SK-N-SH treated with all-trans-retinoic acid at 6 μM for 48 hours (cell line): ENCODE measurements at regions not wholly inside any gene's neighbourhood (a gene's known extent, or its start where the extent isn't known, plus 50 kb on each side); places are given as distances from the start of the nearest gene placed in this dataset.

Experiments used
- ATAC-seq: fragments of 200-7000 bp; cut with Tn5 transposase; 3 replicates; pipeline ENCODE4 v1.9.1; 2020; ENCODE audit warnings: mild to moderate bottlenecking, moderate library complexity
- ARNTL ChIP-seq: fragments of 450-650 bp; formaldehyde crosslinking; IDR thresholded peaks from 2 replicates; pipeline ENCODE4 v1.5.0; 2020; ENCODE audit warnings: low read depth, mild to moderate bottlenecking, moderate library complexity, borderline replicate concordance
- BACH2 ChIP-seq: fragments of 250-450 bp; sonication (Bioruptor Pico); IDR thresholded peaks from 2 replicates; pipeline ENCODE4 v1.9.0; 2021; ENCODE audit warnings: mild to moderate bottlenecking, borderline replicate concordance
- CREB5 ChIP-seq: fragments of 250-450 bp; sonication (Bioruptor Pico); IDR thresholded peaks from 2 replicates; pipeline ENCODE4 v1.5.1; 2020; ENCODE audit warnings: low read depth, mild to moderate bottlenecking, moderate library complexity
- CSDC2 ChIP-seq: fragments of 250-450 bp; sonication (Bioruptor Pico); IDR thresholded peaks from 2 replicates; pipeline ENCODE4 v1.5.0; 2020; ENCODE audit warnings: mild to moderate bottlenecking, moderate library complexity
- CSRNP3 ChIP-seq: fragments of 250-450 bp; sonication (Bioruptor Pico); IDR thresholded peaks from 2 replicates; pipeline ENCODE4 v1.5.1; 2021; ENCODE audit warnings: mild to moderate bottlenecking, moderate library complexity
- ESRRG ChIP-seq: fragments of 250-450 bp; sonication (Bioruptor Pico); IDR thresholded peaks from 2 replicates; pipeline ENCODE4 v1.6.1; 2021; ENCODE audit warnings: mild to moderate bottlenecking
- GLIS3 ChIP-seq: fragments of 250-450 bp; sonication (Bioruptor Pico); IDR thresholded peaks from 2 replicates; pipeline ENCODE4 v1.5.0; 2020; ENCODE audit warnings: mild to moderate bottlenecking, moderate library complexity
- ISL1 ChIP-seq: fragments of 250-450 bp; sonication (Bioruptor Pico); IDR thresholded peaks from 2 replicates; pipeline ENCODE4 v2.1.2; 2022; ENCODE audit warnings: mild to moderate bottlenecking, moderate library complexity
- OSR1 ChIP-seq: fragments of 250-450 bp; sonication (Bioruptor Pico); IDR thresholded peaks from 2 replicates; pipeline ENCODE4 v1.8.0; 2022; ENCODE audit warnings: moderate library complexity, mild to moderate bottlenecking, inconsistent platforms
- POU6F1 ChIP-seq: fragments of 250-450 bp; sonication (Bioruptor Pico); IDR thresholded peaks from 2 replicates; pipeline ENCODE4 v1.8.0; 2021; ENCODE audit warnings: low read depth, mild to moderate bottlenecking, moderate library complexity, borderline replicate concordance
- PPARA ChIP-seq: fragments of 250-450 bp; sonication (Bioruptor Pico); IDR thresholded peaks from 2 replicates; pipeline ENCODE4 v1.5.0; 2020; ENCODE audit warnings: mild to moderate bottlenecking, borderline replicate concordance
- RARB ChIP-seq: fragments of 250-450 bp; sonication (Bioruptor Pico); IDR thresholded peaks from 2 replicates; pipeline ENCODE4 v1.8.0; 2021; ENCODE audit warnings: mild to moderate bottlenecking, moderate library complexity
- SNAI2 ChIP-seq: fragments of 250-450 bp; sonication (Bioruptor Pico); IDR thresholded peaks from 2 replicates; pipeline ENCODE4 v1.5.0; 2020; ENCODE audit warnings: mild to moderate bottlenecking, moderate library complexity
- TCF4 ChIP-seq: fragments of 250-450 bp; sonication (Bioruptor Pico); IDR thresholded peaks from 2 replicates; pipeline ENCODE4 v1.8.0; 2021; ENCODE audit warnings: mild to moderate bottlenecking, moderate library complexity, borderline replicate concordance
- TOX ChIP-seq: fragments of 250-450 bp; sonication (Bioruptor Pico); IDR thresholded peaks from 2 replicates; pipeline ENCODE4 v1.8.0; 2021; ENCODE audit warnings: mild to moderate bottlenecking, moderate library complexity, borderline replicate concordance
- ZC3H10 ChIP-seq: fragments of 250-450 bp; sonication (Bioruptor Pico); IDR thresholded peaks from 2 replicates; pipeline ENCODE4 v1.5.1; 2021; ENCODE audit warnings: mild to moderate bottlenecking, moderate library complexity
- ZFP3 ChIP-seq: fragments of 250-450 bp; sonication (Bioruptor Pico); IDR thresholded peaks from 2 replicates; pipeline ENCODE4 v1.5.0; 2020; ENCODE audit warnings: mild to moderate bottlenecking, moderate library complexity
- ZFP30 ChIP-seq: fragments of 450-650 bp; formaldehyde crosslinking; IDR thresholded peaks from 2 replicates; pipeline ENCODE4 v1.5.0; 2022; ENCODE audit warnings: mild to moderate bottlenecking, moderate library complexity
- ZNF565 ChIP-seq: fragments of 450-650 bp; formaldehyde crosslinking; conservative IDR thresholded peaks from 2 replicates; pipeline ENCODE4 v1.5.0; 2020; ENCODE audit warnings: low read depth, mild to moderate bottlenecking, moderate library complexity
- ZNF70 ChIP-seq: fragments of 450-650 bp; formaldehyde crosslinking; IDR thresholded peaks from 2 replicates; pipeline ENCODE4 v1.5.0; 2020; ENCODE audit warnings: mild to moderate bottlenecking, moderate library complexity
- ZNF8 ChIP-seq: fragments of 450-650 bp; formaldehyde crosslinking; IDR thresholded peaks from 2 replicates; pipeline ENCODE4 v1.5.0; 2020; ENCODE audit warnings: mild to moderate bottlenecking, moderate library complexity
- TF ChIP-seq, protein P1 (sequence below): fragments of 250-450 bp; sonication (Bioruptor Pico); IDR thresholded peaks from 2 replicates; pipeline ENCODE4 v1.8.0; 2020; ENCODE audit warnings: mild to moderate bottlenecking, moderate library complexity, borderline replicate concordance
- TF ChIP-seq, protein P2 (sequence below): fragments of 250-450 bp; sonication (Bioruptor Pico); IDR thresholded peaks from 2 replicates; pipeline ENCODE4 v1.5.0; 2020; ENCODE audit warnings: mild to moderate bottlenecking, moderate library complexity

GRCh38 chr7:52140851-52141250 lies 824.2 kb upstream of the COBL start:
- no peak for ATAC-seq
- TF ChIP-seq GLIS3 (CRISPR knock-in tag): no peak
- TF ChIP-seq OSR1 (CRISPR knock-in tag): no peak
- TF ChIP-seq SNAI2 (CRISPR knock-in tag): no peak
- TF ChIP-seq POU6F1 (CRISPR knock-in tag): no peak
- TF ChIP-seq ESRRG (CRISPR knock-in tag): no peak
- no peak for TF ChIP-seq ZNF565
- TF ChIP-seq ZFP30 (CRISPR knock-in tag): no peak
- no peak for TF ChIP-seq BACH2 (CRISPR knock-in tag)
- TF ChIP-seq, all 23 proteins: peak for 0

GRCh38 chr7:52135403-52135802 lies 818.8 kb upstream of the COBL start:
- no peak for ATAC-seq
- TF ChIP-seq BACH2 (CRISPR knock-in tag) (no peak), ZFP3 (CRISPR knock-in tag) (no peak), CSRNP3 (no peak), OSR1 (CRISPR knock-in tag) (no peak), ZNF565 (no peak), ISL1 (CRISPR knock-in tag) (no peak), ZC3H10 (CRISPR knock-in tag) (no peak), ZFP30 (CRISPR knock-in tag) (no peak), ZNF70 (CRISPR knock-in tag) (no peak), TCF4 (CRISPR knock-in tag) (no peak), PPARA (CRISPR knock-in tag) (no peak), CREB5 (CRISPR knock-in tag) (no peak), RARB (no peak), ARNTL (CRISPR knock-in tag) (no peak), TOX (CRISPR knock-in tag) (no peak), CSDC2 (no peak), SNAI2 (CRISPR knock-in tag) (no peak), ZNF8 (CRISPR knock-in tag) (no peak)
- TF ChIP-seq, protein P1, sequence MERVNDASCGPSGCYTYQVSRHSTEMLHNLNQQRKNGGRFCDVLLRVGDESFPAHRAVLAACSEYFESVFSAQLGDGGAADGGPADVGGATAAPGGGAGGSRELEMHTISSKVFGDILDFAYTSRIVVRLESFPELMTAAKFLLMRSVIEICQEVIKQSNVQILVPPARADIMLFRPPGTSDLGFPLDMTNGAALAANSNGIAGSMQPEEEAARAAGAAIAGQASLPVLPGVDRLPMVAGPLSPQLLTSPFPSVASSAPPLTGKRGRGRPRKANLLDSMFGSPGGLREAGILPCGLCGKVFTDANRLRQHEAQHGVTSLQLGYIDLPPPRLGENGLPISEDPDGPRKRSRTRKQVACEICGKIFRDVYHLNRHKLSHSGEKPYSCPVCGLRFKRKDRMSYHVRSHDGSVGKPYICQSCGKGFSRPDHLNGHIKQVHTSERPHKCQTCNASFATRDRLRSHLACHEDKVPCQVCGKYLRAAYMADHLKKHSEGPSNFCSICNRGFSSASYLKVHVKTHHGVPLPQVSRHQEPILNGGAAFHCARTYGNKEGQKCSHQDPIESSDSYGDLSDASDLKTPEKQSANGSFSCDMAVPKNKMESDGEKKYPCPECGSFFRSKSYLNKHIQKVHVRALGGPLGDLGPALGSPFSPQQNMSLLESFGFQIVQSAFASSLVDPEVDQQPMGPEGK (CRISPR knock-in tag): no peak
- TF ChIP-seq, protein P2, sequence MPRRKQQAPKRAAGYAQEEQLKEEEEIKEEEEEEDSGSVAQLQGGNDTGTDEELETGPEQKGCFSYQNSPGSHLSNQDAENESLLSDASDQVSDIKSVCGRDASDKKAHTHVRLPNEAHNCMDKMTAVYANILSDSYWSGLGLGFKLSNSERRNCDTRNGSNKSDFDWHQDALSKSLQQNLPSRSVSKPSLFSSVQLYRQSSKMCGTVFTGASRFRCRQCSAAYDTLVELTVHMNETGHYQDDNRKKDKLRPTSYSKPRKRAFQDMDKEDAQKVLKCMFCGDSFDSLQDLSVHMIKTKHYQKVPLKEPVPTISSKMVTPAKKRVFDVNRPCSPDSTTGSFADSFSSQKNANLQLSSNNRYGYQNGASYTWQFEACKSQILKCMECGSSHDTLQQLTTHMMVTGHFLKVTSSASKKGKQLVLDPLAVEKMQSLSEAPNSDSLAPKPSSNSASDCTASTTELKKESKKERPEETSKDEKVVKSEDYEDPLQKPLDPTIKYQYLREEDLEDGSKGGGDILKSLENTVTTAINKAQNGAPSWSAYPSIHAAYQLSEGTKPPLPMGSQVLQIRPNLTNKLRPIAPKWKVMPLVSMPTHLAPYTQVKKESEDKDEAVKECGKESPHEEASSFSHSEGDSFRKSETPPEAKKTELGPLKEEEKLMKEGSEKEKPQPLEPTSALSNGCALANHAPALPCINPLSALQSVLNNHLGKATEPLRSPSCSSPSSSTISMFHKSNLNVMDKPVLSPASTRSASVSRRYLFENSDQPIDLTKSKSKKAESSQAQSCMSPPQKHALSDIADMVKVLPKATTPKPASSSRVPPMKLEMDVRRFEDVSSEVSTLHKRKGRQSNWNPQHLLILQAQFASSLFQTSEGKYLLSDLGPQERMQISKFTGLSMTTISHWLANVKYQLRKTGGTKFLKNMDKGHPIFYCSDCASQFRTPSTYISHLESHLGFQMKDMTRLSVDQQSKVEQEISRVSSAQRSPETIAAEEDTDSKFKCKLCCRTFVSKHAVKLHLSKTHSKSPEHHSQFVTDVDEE (CRISPR knock-in tag): no peak

DNA sequence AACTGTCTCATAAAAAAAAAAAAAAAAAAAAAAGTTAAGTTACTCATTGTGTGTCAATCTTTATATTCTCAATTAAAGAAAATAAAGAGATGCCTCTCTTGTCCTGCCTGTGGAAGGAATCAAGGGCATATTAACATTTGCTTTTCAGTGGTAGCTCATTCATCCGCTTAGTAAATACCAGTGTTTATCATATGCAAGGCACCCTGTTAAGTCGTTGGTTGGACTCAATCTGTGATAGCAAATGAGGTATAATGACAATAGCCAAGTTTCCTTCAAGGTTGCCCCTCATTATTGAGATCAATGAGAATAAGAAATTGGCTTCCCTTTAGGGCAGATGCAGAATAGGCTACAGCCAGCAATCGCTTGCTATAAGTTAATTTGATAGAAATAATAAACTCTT lies 812.7 kb upstream of the COBL start:
- no peak for ATAC-seq
- TF ChIP-seq CREB5 (CRISPR knock-in tag): no peak
- no peak for TF ChIP-seq ZFP30 (CRISPR knock-in tag)
- no peak for TF ChIP-seq CSDC2
- no peak for TF ChIP-seq ISL1 (CRISPR knock-in tag)
- TF ChIP-seq TCF4 (CRISPR knock-in tag): no peak
- no peak for TF ChIP-seq ARNTL (CRISPR knock-in tag)
- no peak for TF ChIP-seq GLIS3 (CRISPR knock-in tag)
- TF ChIP-seq CSRNP3: no peak
- TF ChIP-seq ZC3H10 (CRISPR knock-in tag): no peak
- no peak for TF ChIP-seq TOX (CRISPR knock-in tag)
- TF ChIP-seq PPARA (CRISPR knock-in tag): no peak
- no peak for TF ChIP-seq ZNF70 (CRISPR knock-in tag)
- no peak for TF ChIP-seq SNAI2 (CRISPR knock-in tag)
- no peak for TF ChIP-seq POU6F1 (CRISPR knock-in tag)
- no peak for TF ChIP-seq ZNF565
